Fibroblast of pulmonary artery (primary cell): ENCODE measurements at regions not wholly inside any gene's neighbourhood (a gene's known extent, or its start where the extent isn't known, plus 50 kb on each side); places are given as distances from the start of the nearest gene placed in this dataset.

Experiments
- DNase-seq: peaks from one replicate; pipeline ENCODE4 v3.0.0-alpha.2; 2010; ENCODE audit warnings: low read depth
- H3K4me3 ChIP-seq: replicated peaks from 2 replicates; pipeline ENCODE4 v1.5.1; 2011; ENCODE audit warnings: low read depth, mild to moderate bottlenecking, control low read depth, low read length, moderate library complexity
- CTCF ChIP-seq: IDR thresholded peaks from 2 replicates; pipeline ENCODE4 v1.5.1; 2011; ENCODE audit warnings: mild to moderate bottlenecking, control low read depth, low read length, inconsistent platforms; ENCODE audit errors: missing control alignments

DNA sequence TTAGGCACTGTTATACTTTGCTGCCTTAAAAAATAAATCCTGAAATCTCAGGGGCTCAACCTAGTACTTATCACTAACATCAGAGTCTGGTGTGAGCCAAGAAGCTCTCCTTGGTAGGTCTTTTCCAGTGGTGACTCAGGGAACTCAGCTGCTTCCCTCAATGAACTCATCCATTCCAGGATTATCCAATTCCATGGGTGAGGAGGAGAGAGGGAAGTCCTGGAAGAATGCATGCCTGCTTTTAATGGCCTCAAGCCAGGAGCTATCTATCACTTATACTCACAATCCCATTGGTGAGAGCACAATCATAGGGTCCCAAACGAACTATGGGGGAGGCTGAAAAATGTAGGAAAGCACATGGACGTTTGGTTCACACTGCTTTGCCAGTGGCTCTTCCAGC, 113.6 kb downstream of the POLR2M start:
- TF ChIP-seq CTCF, result no peak
- DNase-seq, result peak; percentile 48
- H3K4me3 ChIP-seq, result no peak overlapping the region

- no peak for DNase-seq
- no peak for TF ChIP-seq CTCF
Observed at GRCh38 chr15:57821826-57822225, 115.3 kb downstream of the POLR2M start.

DNA sequence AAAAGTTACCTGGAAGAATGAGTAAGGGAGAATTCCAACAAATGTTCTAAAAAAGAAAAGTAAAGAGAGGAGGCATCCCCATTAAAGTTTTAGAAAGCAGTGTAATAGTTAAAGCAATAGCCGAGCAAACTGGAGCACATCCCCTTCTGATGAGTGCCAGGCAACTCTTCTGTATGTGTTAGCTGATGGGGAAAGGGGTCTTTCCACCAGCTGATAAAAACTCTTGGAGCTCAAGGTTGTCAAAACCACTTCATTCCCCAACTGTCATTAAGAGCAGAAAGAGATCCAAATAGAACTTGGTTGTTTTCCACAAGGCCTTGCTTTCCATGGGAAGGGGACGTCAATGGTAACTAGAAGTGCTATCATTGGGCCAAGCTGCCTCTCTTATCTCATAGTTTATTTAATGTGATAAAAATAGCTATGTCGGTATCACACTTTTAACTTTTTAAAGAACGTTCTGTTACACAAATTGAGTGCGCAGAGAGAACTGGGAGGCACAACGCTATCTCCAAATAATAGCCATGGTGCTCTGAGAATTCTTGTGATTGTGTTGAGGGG, 116.9 kb downstream of the POLR2M start:
- no peak overlapping the region for H3K4me3 ChIP-seq
- no peak for DNase-seq
- TF ChIP-seq CTCF, result no peak

More at GRCh38 chr15:57821826-57822225, 115.3 kb downstream of the POLR2M start:
- H3K4me3 ChIP-seq, result no peak overlapping the region

- DNase-seq, result no peak
- no peak for TF ChIP-seq CTCF
- H3K4me3 ChIP-seq, result no peak overlapping the region
Observed at GRCh38 chr15:57824186-57824585, 117.7 kb downstream of the POLR2M start.

- no peak for TF ChIP-seq CTCF
Observed at GRCh38 chr15:57827021-57827420, 120.5 kb downstream of the POLR2M start.

DNA sequence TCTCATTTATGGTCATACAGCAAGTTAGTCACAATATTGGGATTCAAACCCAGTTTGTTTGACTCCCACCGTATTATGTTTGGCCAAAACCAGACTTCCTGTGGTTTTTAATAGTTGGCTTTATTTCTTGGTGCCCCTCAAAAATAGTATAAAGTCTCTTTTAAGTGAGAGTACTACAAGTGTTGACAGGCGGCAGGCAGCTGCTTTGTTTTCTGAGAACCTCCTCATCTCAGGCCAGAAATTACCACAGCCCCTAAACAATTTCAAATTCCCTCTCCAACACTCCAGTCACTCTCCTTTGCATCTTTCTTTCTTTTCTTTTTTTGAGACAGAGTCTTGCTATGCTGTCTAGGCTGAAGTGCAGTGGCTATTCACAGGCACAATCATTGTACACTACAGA, 121.5 kb downstream of the POLR2M start:
- TF ChIP-seq CTCF, result no peak
- DNase-seq, result no peak
- H3K4me3 ChIP-seq, result no peak overlapping the region

More at GRCh38 chr15:57827021-57827420, 120.5 kb downstream of the POLR2M start:
- peak; percentile 14 for DNase-seq
- no peak overlapping the region for H3K4me3 ChIP-seq

- no peak for TF ChIP-seq CTCF
- no peak overlapping the region for H3K4me3 ChIP-seq
- no peak for DNase-seq
Observed at GRCh38 chr15:57832183-57832582, 125.7 kb downstream of the POLR2M start.
